NCI-H1105 (cell line): ENCODE measurements at regions not wholly inside any gene's neighbourhood (a gene's known extent, or its start where the extent isn't known, plus 50 kb on each side); places are given as distances from the start of the nearest gene placed in this dataset.
"Not testable (repeated sequence)": the region's sequence is repeated elsewhere in the genome, so short reads cannot be mapped to it uniquely, and the experiment has no call there.

Experiments
- DNase-seq: peaks from one replicate; lab custom pipeline; 2025; lab: John Stamatoyannopoulos, UW

GRCh38 chr12:34304001-34304400, 281.7 kb downstream of the ALG10 start:
- no peak for DNase-seq

GRCh38 chr12:34304546-34304945, 282.2 kb downstream of the ALG10 start:
- no peak for DNase-seq

GRCh38 chr12:34305176-34305575, 282.9 kb downstream of the ALG10 start:
- DNase-seq = no peak

- no peak for DNase-seq
These were observed 284.0 kb downstream of the ALG10 start for GRCh38 chr12:34306133-34306830.

GRCh38 chr12:34309806-34310804, 287.8 kb downstream of the ALG10 start:
- not testable (repeated sequence) for DNase-seq

- no peak for DNase-seq
These were observed 289.0 kb downstream of the ALG10 start for GRCh38 chr12:34311337-34311736.

- no peak for DNase-seq
These were observed 305.4 kb downstream of the ALG10 start for GRCh38 chr12:34327671-34328070.

GRCh38 chr12:34333337-34333736, 311.0 kb downstream of the ALG10 start:
- no peak for DNase-seq

- no peak for DNase-seq
These were observed 312.2 kb downstream of the ALG10 start for GRCh38 chr12:34334538-34334937.

- DNase-seq = no peak
These were observed 312.9 kb downstream of the ALG10 start for GRCh38 chr12:34334953-34335743.

- DNase-seq = peak; percentile 87
These were observed 313.5 kb downstream of the ALG10 start for GRCh38 chr12:34335819-34336262.

- DNase-seq = peak; percentile 77
These were observed 314.5 kb downstream of the ALG10 start for GRCh38 chr12:34336619-34337465.

GRCh38 chr12:34338751-34339150, 316.5 kb downstream of the ALG10 start:
- DNase-seq = no peak

GRCh38 chr12:34339922-34340321, 317.6 kb downstream of the ALG10 start:
- no peak for DNase-seq

- no peak for DNase-seq
These were observed 318.5 kb downstream of the ALG10 start for GRCh38 chr12:34340534-34341361.

- no peak for DNase-seq
These were observed 319.1 kb downstream of the ALG10 start for GRCh38 chr12:34341362-34341733.

GRCh38 chr12:34342048-34342447, 319.8 kb downstream of the ALG10 start:
- DNase-seq = no peak

- no peak for DNase-seq
These were observed 321.0 kb downstream of the ALG10 start for GRCh38 chr12:34343345-34343744.

- DNase-seq = no peak
These were observed 321.5 kb downstream of the ALG10 start for GRCh38 chr12:34343766-34344165.

- DNase-seq = no peak
These were observed 322.7 kb downstream of the ALG10 start for GRCh38 chr12:34344851-34345522.
